ENCODE measurements at regions not wholly inside any gene's neighbourhood (a gene's known extent, or its start where the extent isn't known, plus 50 kb on each side); places are given as distances from the start of the nearest gene placed in this dataset.

- intact Hi-C loops (cut with DNase I) = no loop called here
- no peaks in the 10 kb centered on the region for H3K9me3 ChIP-seq
- H3K4me1 ChIP-seq (ENCODE audit: insufficient read depth) = peaks cover 2% of the 10 kb centered on the region
- H3K27me3 ChIP-seq = no peaks in the 10 kb centered on the region
- no peak for DNase-seq
- H3K27ac ChIP-seq = no peak overlapping the region
- H3K4me3 ChIP-seq = no peak overlapping the region
- no peaks in the 10 kb centered on the region for H3K36me3 ChIP-seq
- TF ChIP-seq POLR2A (IDR thresholded peaks at IDR 0.05) = no peak
- TF ChIP-seq CTCF (IDR thresholded peaks at IDR 0.05) = no peak
- no peak for TF ChIP-seq EP300 (IDR thresholded peaks at IDR 0.05)
Observed at GRCh38 chr2:102078773-102079172, 63.8 kb upstream of the IL1R1 start.

GRCh38 chr2:102080451-102081242 is 61.9 kb upstream of the IL1R1 start:
- H3K27ac ChIP-seq = no peak overlapping the region
- H3K36me3 ChIP-seq = no peaks in the 10 kb centered on the region
- H3K4me1 ChIP-seq (ENCODE audit: insufficient read depth) = peaks cover 2% of the 10 kb centered on the region
- H3K4me3 ChIP-seq = no peak overlapping the region
- H3K27me3 ChIP-seq = no peaks in the 10 kb centered on the region
- TF ChIP-seq POLR2A (IDR thresholded peaks at IDR 0.05) (no peak), CTCF (IDR thresholded peaks at IDR 0.05) (no peak), EP300 (IDR thresholded peaks at IDR 0.05) (no peak)
- DNase-seq = no peak
- intact Hi-C loops (cut with DNase I) = no loop called here
- WGBS, 3 donors = 94 to 96% (median 94%) methylated on average over 6 of the region's 6 CpGs
- no peaks in the 10 kb centered on the region for H3K9me3 ChIP-seq

GRCh38 chr2:102081243-102081522 is 61.4 kb upstream of the IL1R1 start:
- no peak overlapping the region for H3K27ac ChIP-seq
- 93 to 95% (median 94%) methylated on average over 2 of the region's 2 CpGs for WGBS, 3 donors
- H3K9me3 ChIP-seq = no peaks in the 10 kb centered on the region
- H3K4me3 ChIP-seq = no peak overlapping the region
- TF ChIP-seq POLR2A (IDR thresholded peaks at IDR 0.05) = no peak
- no peak for TF ChIP-seq CTCF (IDR thresholded peaks at IDR 0.05)
- no peak for TF ChIP-seq EP300 (IDR thresholded peaks at IDR 0.05)
- no peak for DNase-seq
- no peaks in the 10 kb centered on the region for H3K27me3 ChIP-seq
- intact Hi-C loops (cut with DNase I) = no loop called here
- no peaks in the 10 kb centered on the region for H3K36me3 ChIP-seq
- H3K4me1 ChIP-seq (ENCODE audit: insufficient read depth) = peaks cover 2% of the 10 kb centered on the region

GRCh38 chr2:102081606-102082005 is 60.9 kb upstream of the IL1R1 start:
- no peak overlapping the region for H3K27ac ChIP-seq
- H3K4me1 ChIP-seq (ENCODE audit: insufficient read depth) = peaks cover 2% of the 10 kb centered on the region
- no peaks in the 10 kb centered on the region for H3K9me3 ChIP-seq
- 87 to 95% (median 93%) methylated on average over 5 of the region's 5 CpGs for WGBS, 3 donors
- intact Hi-C loops (cut with DNase I) = no loop called here
- TF ChIP-seq CTCF (IDR thresholded peaks at IDR 0.05) = no peak
- H3K4me3 ChIP-seq = no peak overlapping the region
- H3K27me3 ChIP-seq = no peaks in the 10 kb centered on the region
- H3K36me3 ChIP-seq = no peaks in the 10 kb centered on the region
- DNase-seq = no peak

Measured in ovary (tissue), 7 donors.